SU-DHL-6 (cell line): ENCODE measurements at regions not wholly inside any gene's neighbourhood (a gene's known extent, or its start where the extent isn't known, plus 50 kb on each side); places are given as distances from the start of the nearest gene placed in this dataset.

Experiments
- H2AFZ ChIP-seq: fragments of 200-600 bp; sonication (generic); 2 replicates; pipeline ENCODE4 v1.6.1; 2014; ENCODE audit warnings: low read depth, mild to moderate bottlenecking, moderate library complexity, mixed read lengths, antibody characterized with exemption, low read length; ENCODE audit not compliant: severe bottlenecking
- H3F3A ChIP-seq: fragments of 200-600 bp; shearing (Covaris generic); 2 replicates; pipeline ENCODE4 v1.6.0; 2016; ENCODE audit warnings: antibody characterized with exemption, mild to moderate bottlenecking; ENCODE audit not compliant: insufficient read depth
- H3K27ac ChIP-seq: fragments of 200-600 bp; sonication (generic); 2 replicates; pipeline ENCODE4 v1.5.1; 2016; ENCODE audit warnings: low read depth, mild to moderate bottlenecking, low read length, moderate library complexity, mixed read lengths
- H3K27me3 ChIP-seq: fragments of 200-600 bp; sonication (generic), shearing (Covaris generic); 2 replicates; pipeline ENCODE4 v1.6.0; 2014; ENCODE audit warnings: mild to moderate bottlenecking, low read length
- H3K36me3 ChIP-seq: fragments of 200-600 bp; sonication (generic); 2 replicates; pipeline ENCODE4 v1.6.1; 2014; ENCODE audit warnings: mild to moderate bottlenecking, low read length, mixed read lengths
- H3K4me2 ChIP-seq: fragments of 300-600, 200-600 bp; shearing (Covaris generic), sonication (generic); 2 replicates; pipeline ENCODE4 v1.6.0; 2014; ENCODE audit warnings: low read length, low read depth, mild to moderate bottlenecking; ENCODE audit not compliant: poor library complexity, severe bottlenecking
- H3K4me3 ChIP-seq: fragments of 200-600 bp; sonication (generic); 2 replicates; pipeline ENCODE4 v1.5.1; 2014; ENCODE audit warnings: antibody characterized with exemption, low read length, mild to moderate bottlenecking, mixed read lengths; ENCODE audit not compliant: insufficient read depth, poor library complexity, severe bottlenecking
- H3K79me2 ChIP-seq: fragments of 200-600 bp; sonication (generic); 2 replicates; pipeline ENCODE4 v1.6.1; 2014; ENCODE audit warnings: mild to moderate bottlenecking, low read length, moderate library complexity; ENCODE audit not compliant: insufficient read depth
- H3K9ac ChIP-seq: fragments of 200-600 bp; sonication (generic); 2 replicates; pipeline ENCODE4 v1.7.0; 2014; ENCODE audit warnings: mild to moderate bottlenecking, low read length
- H3K9me2 ChIP-seq: fragments of 200-600 bp; sonication (generic); replicated peaks from 2 replicates; pipeline ENCODE4 v1.6.1; 2014; ENCODE audit warnings: low read length; ENCODE audit not compliant: insufficient read depth
- H3K9me3 ChIP-seq: fragments of 200-600 bp; sonication (generic); 2 replicates; pipeline ENCODE4 v1.6.1; 2014; ENCODE audit warnings: low read length, mixed read lengths; ENCODE audit not compliant: insufficient read depth
- H4K20me1 ChIP-seq: fragments of 200-600 bp; sonication (generic); 2 replicates; pipeline ENCODE4 v1.6.1; 2014; ENCODE audit warnings: low read depth, mild to moderate bottlenecking, antibody characterized with exemption, low read length, moderate library complexity, mixed read lengths
- CTCF ChIP-seq: fragments of 200-600 bp; sonication (generic); IDR thresholded peaks from one replicate; pipeline ENCODE4 v1.5.1; 2017; ENCODE audit warnings: antibody characterized with exemption, mild to moderate bottlenecking, low read length, moderate library complexity; ENCODE audit not compliant: insufficient read depth, poor library complexity, severe bottlenecking
- EZH2phosphoT487 ChIP-seq: fragments of 200-600 bp; sonication (generic), shearing (Covaris generic); conservative IDR thresholded peaks from 2 replicates; pipeline ENCODE4 v1.6.1; 2018; ENCODE audit warnings: mild to moderate bottlenecking, antibody characterized with exemption, low read length, moderate library complexity, mixed read lengths

- Histone ChIP-seq H3K4me2 (no peak overlapping the region), H2AFZ (no peak overlapping the region), H3K4me3 (no peak overlapping the region), H3K36me3 (no peaks in the 10 kb centered on the region), H3K79me2 (no peaks in the 10 kb centered on the region), H4K20me1 (no peaks in the 10 kb centered on the region), H3K9ac (no peak overlapping the region), H3K27ac (no peak overlapping the region), H3F3A (no peaks in the 10 kb centered on the region), H3K9me2 (no peaks in the 10 kb centered on the region), H3K9me3 (no peaks in the 10 kb centered on the region), H3K27me3 (no peaks in the 10 kb centered on the region)
- no peak for TF ChIP-seq CTCF
- no peak for TF ChIP-seq EZH2phosphoT487
Measured at GRCh38 chr11:134785059-134785458, 373.0 kb upstream of the B3GAT1 start.

- H3K27me3 ChIP-seq: no peaks in the 10 kb centered on the region
- H4K20me1 ChIP-seq: no peaks in the 10 kb centered on the region
- no peaks in the 10 kb centered on the region for H3F3A ChIP-seq
- H3K9me2 ChIP-seq: no peaks in the 10 kb centered on the region
- no peaks in the 10 kb centered on the region for H3K9me3 ChIP-seq
- no peak overlapping the region for H3K4me2 ChIP-seq
- H2AFZ ChIP-seq: no peak overlapping the region
- H3K27ac ChIP-seq: no peak overlapping the region
- no peaks in the 10 kb centered on the region for H3K36me3 ChIP-seq
- no peak overlapping the region for H3K4me3 ChIP-seq
- H3K9ac ChIP-seq: no peak overlapping the region
- no peaks in the 10 kb centered on the region for H3K79me2 ChIP-seq
- TF ChIP-seq EZH2phosphoT487 (no peak), CTCF (no peak)
Measured at GRCh38 chr11:134784568-134784967, 372.5 kb upstream of the B3GAT1 start.

GRCh38 chr11:134784046-134784445 lies 372.0 kb upstream of the B3GAT1 start:
- no peaks in the 10 kb centered on the region for H3K9me2 ChIP-seq
- no peaks in the 10 kb centered on the region for H3K79me2 ChIP-seq
- H2AFZ ChIP-seq: no peak overlapping the region
- no peak for TF ChIP-seq EZH2phosphoT487
- TF ChIP-seq CTCF: no peak
- no peak overlapping the region for H3K27ac ChIP-seq
- no peaks in the 10 kb centered on the region for H3K36me3 ChIP-seq
- no peaks in the 10 kb centered on the region for H4K20me1 ChIP-seq
- H3K27me3 ChIP-seq: no peaks in the 10 kb centered on the region
- no peaks in the 10 kb centered on the region for H3F3A ChIP-seq
- no peak overlapping the region for H3K9ac ChIP-seq
- H3K4me3 ChIP-seq: no peak overlapping the region
- H3K9me3 ChIP-seq: no peaks in the 10 kb centered on the region
- no peak overlapping the region for H3K4me2 ChIP-seq
